ENCODE measurements at regions not wholly inside any gene's neighbourhood (a gene's known extent, or its start where the extent isn't known, plus 50 kb on each side); places are given as distances from the start of the nearest gene placed in this dataset.

DNA sequence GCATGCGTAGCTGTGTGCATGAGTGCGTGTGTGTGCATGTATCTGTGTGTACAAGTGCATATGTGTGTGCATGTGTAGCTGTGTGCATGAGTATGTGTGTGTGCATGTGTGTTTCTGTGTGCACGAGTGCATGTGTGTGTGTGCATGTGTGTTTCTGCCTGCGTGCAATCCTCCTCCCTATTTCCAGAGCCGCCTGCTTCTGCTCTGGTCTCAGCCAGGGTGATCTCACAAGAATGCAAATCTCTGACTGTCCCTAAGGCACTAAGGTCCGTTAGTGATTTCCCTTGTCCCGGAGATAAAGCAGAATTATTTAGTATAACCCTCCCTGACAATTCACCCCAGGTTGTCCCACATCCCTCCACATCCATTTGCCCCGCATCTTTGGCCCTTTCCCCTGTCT is 530.3 kb downstream of the TCERG1L start:
- TF ChIP-seq, protein P1, sequence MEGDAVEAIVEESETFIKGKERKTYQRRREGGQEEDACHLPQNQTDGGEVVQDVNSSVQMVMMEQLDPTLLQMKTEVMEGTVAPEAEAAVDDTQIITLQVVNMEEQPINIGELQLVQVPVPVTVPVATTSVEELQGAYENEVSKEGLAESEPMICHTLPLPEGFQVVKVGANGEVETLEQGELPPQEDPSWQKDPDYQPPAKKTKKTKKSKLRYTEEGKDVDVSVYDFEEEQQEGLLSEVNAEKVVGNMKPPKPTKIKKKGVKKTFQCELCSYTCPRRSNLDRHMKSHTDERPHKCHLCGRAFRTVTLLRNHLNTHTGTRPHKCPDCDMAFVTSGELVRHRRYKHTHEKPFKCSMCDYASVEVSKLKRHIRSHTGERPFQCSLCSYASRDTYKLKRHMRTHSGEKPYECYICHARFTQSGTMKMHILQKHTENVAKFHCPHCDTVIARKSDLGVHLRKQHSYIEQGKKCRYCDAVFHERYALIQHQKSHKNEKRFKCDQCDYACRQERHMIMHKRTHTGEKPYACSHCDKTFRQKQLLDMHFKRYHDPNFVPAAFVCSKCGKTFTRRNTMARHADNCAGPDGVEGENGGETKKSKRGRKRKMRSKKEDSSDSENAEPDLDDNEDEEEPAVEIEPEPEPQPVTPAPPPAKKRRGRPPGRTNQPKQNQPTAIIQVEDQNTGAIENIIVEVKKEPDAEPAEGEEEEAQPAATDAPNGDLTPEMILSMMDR (IDR thresholded peaks at IDR 0.05; ENCODE audit: insufficient read depth, low read length), result no peak
- no peak for TF ChIP-seq SPI1 (IDR thresholded peaks at IDR 0.05; ENCODE audit: borderline replicate concordance, low read depth)
- no peak for TF ChIP-seq GABPA (IDR thresholded peaks at IDR 0.05; ENCODE audit: low read depth)
